Renal cortex interstitium (tissue), 11 donors: ENCODE measurements at regions not wholly inside any gene's neighbourhood (a gene's known extent, or its start where the extent isn't known, plus 50 kb on each side); places are given as distances from the start of the nearest gene placed in this dataset.

Experiments used
- DNase-seq, 11 donors: peaks; one replicate each; pipeline ENCODE4 v3.0.0-alpha.2; 2013; ENCODE audit warnings: low read depth in 9 of 11, low spot score in 4 of 11; ENCODE audit errors: extremely low read depth in 1 of 11

DNA sequence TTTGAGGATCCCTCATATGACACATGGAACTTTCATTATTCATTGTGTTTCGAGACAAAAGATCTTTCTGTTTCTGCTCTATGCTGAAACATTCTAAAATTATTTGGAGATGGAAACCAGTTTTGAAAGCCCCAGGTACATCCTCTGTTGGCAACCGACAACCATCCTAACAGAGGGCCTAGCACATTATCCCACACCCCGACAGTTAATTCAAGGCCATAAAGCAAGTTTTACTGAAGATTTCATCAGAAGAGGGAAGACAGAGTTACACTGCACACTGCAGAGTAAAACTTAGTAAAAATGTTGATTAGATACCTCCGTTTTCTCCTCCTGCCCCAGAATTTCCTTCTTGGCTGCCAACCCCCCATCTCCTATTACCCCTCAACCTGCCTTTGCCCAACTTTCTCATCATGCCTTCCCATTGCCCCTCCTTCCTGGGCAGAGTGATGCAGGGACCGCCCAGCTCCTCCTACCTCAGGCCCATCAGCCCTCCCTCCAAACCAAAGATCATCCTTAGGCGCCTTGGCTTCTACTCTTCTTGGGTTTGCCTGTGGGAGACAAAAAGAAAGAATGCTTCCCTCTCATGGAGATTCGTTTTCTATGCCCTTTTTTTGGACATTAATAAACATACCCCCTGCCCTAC lies 52.9 kb upstream of the CITED4 start:
- no peak for DNase-seq

DNA sequence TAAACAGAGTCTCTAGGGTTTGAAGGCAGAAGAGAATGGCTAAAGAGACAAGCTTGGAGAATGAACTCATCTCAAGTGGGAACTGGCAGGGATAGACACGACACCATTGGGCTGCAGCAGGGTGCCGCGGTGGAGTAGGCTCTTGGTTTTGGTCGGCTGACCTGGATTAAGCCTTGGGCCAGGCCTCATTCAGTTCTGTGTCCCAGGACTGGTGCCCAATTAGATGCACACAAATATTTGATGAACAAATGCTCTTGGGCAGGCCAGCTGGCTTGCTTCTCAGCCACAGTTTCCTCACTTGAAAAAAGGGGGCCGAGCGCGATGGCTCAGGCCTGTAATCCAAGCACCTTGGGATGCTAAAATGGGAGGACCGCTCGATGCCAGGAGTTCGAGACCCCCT lies 53.4 kb upstream of the CITED4 start:
- DNase-seq, result no peak

DNA sequence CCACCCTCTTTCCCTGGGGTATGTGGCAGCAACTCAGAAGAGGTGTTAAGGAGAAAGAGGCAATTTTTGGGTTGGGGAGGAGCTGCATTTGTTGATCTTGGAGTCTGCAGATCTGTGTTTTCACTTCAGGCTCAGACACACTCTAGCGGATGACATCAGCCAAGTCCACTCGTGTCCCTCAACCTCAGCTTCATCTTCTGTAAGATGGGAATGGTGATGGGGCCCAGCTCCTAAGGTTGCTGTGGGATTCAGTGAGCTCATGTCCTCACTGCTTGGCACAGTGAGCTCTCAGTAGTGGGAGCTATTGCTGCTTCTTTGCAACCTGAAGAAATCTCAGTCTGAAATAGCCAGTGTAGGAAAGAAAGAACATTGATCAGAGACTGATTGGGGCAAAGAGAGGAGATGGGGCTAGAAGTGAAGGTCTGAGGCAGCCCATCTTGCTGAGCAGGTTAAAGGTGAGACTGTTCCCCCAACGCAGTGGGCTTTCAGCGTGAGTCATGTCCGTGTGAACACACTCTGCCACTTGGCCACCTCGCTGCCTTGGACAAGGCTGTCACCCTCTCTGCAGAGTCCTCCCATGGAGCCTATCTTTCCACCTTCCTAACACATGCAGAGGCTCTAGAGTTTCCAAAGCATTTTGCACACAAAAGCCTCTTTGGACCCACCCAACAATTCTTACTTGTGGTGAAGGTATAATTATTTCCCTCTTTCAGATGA lies 56.0 kb upstream of the CITED4 start:
- DNase-seq, result no peak

DNA sequence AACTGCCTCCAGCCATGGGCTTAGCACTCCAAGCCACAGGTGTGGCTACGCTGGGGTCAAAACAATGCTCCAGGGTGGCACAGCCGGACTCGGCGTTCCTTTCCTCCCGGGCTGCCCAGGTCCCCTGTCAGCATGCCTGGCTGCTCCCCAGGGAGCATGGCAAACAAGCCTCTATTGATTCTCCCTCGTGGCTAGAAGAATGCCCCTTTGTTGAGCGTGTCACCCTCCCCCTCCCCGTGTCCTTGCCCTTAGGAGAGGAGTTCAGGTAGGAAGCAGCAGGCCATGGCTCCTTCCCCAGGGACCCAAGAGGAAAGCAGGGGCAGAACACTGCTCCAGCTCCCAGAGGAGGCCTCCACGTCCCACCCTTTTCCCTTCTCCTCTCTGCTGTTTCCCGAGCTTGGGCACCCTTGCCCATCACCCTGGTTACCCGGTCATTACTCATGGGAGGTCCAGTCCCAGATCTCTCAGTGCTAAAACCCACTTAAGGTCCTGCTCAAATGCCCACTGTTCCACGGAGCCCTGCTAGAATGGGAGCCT lies 57.4 kb upstream of the CITED4 start:
- peak in 1 of 11 donors; percentile 28 for DNase-seq

DNA sequence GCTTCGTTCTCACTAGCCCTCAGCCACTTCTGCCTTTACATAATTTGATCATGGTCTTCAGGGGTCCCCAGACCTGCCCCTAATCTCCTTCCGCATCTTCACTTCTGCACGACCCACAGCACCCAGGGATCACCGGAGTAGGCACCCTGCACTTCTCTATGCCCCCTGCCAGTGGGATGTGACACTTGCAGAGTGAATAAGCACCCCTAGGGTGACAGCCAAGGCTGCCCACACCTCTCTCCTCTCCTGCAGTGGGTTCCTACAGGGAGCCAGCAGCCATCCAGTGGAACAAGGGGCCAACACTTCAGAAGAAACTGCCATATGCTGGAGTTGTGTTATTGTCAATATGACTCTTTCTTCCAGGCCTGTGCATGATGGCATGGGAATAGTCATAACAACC lies 58.0 kb upstream of the CTPS1 start:
- no peak for DNase-seq

DNA sequence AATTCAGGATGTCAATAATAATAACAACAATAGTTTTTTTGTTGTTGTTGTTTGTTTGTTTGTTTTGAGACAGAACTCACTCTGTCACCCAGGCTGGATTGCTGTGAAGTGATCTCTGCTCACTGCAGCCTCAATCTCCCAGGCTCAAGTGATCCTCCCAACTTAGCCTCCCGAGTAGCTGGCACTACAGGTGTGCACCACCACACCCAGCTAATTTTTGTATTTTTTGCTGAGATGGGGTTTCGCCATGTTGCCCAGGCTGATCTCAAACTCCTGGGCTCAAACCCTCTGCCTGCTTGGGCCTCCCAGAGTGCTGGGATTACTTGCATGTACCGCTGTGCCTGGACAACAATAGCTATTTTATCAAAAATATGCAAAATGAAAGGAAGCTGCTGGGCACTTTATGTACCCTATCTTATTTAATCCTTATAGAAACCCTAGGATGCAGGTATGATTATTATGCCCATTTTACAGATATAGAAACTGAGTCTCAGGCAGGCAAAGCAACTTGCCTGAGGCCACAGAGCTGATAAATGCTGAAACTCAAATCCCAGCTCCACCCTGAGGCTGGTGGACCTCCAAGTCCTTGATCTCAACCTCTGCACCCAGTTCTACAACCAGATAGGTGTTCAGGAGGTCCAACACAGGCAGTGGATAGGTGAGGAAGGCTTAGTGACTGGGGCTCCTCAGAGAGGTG lies 57.4 kb upstream of the CTPS1 start:
- no peak for DNase-seq

DNA sequence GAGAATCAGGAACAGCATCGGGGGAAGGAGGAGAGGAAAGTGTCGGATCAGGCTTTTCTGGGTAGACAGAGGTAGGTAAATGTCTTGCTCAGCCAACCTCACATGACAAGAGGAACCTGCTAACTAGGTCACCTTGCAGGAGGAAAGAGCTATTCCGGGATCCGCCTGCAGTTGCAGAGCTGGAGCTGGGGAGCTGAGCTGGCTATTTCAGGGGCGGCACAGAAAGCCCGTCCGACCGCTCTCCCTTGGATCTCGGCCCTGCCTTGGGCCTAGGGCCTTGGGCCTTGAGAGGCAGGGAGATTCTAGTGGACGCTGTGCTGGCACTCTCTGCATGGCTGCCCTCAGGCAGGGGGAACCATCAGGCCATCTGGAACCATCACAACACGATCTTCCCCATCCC lies 56.5 kb upstream of the CTPS1 start:
- no peak for DNase-seq

DNA sequence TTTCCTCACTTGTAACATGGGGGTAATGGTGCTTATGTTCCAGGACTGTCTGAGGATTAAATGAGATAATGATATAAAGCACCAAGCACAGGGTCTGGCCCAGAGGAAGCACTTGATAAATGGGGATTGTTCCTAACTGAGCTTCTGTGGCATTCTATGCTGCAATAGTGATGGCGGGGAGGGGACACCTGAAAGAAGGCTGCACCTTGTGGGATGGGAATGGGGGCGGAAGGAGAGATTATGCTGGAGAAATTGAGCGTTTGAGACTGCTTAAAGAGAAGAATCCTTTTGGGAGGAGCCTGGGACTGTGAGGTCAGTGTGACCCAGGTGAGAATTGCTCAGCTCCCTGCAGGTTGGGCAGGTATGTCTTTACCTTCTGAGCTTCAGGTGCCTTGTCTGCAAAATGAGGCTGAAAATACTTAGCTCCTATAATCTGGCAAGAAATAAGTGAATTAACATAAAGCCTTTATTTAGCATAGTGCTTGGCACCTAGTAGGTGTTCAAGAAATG lies 55.9 kb upstream of the CTPS1 start:
- no peak for DNase-seq

DNA sequence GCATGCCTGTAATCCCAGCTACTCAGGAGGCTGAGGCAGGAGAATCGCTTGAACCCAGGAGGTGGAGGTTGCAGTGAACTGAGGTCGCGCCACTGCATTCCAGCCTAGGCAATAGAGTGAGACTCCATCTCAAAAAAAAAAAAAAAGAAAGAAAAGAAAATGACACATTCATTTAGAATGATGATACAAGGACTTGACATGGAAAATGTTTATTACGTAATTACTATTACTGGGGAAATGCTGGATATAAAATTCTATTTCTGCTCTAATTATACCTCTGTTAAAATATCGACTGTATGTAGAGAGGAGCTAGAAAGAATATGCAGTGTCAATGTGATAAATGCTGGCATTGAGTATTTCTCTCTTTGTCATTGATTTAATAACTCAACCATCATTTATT lies 54.7 kb upstream of the CTPS1 start:
- DNase-seq, result no peak

DNA sequence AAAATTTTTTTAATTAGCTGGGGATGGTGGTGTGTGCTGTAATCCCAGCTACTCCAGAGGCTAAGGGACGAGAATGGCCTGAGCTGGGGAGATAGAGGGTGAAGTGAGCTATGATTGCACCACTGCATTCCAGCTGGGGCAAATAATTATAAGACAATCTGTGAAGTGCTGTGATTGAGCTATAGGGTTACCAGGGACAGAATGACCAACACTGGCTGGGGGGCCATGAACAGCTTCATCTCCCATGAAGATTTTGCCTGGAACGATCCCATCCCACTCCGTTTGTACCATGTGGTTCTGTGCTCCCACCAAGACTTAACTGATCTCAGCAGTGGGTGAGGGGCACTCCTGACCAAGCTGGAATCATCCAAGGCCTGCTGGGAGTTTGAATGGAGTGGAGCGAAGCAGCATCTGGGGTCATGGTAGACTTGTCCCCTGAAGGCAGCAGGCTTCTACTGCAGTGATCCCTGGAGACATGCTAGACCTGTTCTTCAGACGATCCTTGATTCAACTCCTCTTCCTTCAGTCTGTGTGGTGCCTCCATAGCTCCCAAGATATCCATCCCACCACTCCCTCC lies 53.6 kb upstream of the CTPS1 start:
- DNase-seq, result no peak

DNA sequence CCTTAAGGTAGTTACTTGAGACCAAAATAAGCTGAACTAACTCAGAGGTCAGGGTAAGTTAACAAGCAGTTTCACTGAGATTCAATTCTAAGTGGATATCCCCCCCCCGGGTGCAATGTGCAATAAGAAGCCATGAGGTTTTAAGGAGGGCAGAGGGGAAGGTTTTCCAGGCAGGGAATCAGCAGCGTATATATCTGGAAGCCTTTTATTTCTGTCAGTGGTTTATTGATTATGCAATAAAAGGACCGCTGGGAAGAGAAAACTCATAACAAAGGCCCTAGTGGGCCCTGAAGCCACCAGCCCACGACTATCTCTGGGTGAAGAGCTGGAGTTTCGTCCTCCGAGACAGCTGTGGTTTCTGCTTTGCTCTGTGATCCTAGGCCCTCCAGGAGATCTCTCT lies 53.1 kb upstream of the CTPS1 start:
- DNase-seq, result no peak

DNA sequence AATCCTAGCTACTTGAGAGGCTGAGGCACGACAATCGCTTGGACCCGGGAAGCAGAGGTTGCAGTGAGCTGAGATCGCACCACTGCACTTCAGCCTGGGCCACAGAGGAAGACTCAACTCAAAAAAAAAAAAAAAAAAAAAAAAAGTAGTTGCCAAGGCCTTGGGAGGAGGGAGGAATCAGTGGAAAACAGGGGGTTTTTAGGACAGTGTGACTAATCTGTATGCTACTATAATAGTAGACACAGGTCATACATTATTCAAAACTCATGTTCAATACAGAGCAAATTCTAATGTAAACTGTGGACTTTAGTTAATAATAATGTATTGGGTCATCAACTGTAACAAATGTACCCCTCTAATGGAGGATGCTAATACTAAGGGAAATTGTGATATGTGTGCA lies 51.7 kb upstream of the CTPS1 start:
- no peak for DNase-seq

DNA sequence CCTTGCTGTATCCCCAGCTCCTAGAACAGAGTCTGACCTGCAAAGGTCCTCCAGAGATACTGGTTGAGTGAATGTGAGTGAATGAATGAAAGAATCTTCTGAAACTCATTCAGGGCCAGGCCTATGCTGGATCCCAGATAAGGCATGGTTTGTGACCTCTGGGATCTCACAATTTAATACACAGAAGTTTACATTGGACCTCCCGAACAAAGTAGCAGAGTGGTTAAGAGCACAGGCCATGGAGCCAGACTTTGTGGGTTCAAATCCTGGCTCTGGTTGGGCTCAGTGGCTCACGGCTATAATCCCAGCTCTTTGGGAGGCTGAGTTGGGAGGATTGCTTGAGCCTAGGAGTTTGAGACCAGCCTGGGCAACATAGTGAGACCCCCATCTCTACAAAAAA lies 50.8 kb upstream of the CTPS1 start:
- DNase-seq, result no peak

DNA sequence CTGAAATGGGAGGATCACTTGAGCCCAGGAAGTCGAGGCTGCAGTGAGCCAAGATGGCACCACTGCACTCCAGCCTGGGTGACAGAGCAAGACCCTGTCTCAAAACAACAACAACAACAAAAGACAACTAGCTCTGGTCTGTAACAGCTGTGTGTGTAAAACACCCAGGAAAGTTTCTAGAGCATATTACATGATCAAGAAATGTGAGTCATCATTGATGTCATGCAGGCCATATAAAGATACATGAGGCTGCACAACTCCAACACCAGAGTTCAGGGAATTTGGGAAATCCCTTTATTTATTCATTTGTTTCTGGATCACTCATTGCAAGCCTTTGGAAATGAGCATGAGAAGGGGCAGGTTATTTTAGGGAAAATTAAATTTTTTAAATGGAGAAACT lies 50.3 kb upstream of the CTPS1 start:
- DNase-seq, result no peak
